NCI-H2171 treated with DMSO at 0.1 percent for 48 hours (cell line): ENCODE measurements at regions not wholly inside any gene's neighbourhood (a gene's known extent, or its start where the extent isn't known, plus 50 kb on each side); places are given as distances from the start of the nearest gene placed in this dataset.
A peak's percentile ranks its signal among the peaks of the same experiment; 100 is the strongest.
"Not testable (repeated sequence)": the region's sequence is repeated elsewhere in the genome, so short reads cannot be mapped to it uniquely, and the experiment has no call there.

Source experiments
- DNase-seq: peaks from one replicate; lab custom pipeline; 2025; lab: John Stamatoyannopoulos, UW

- no peak for DNase-seq
These were observed 119.3 kb upstream of the SLC7A14 start for GRCh38 chr3:170705131-170705530.

- no peak for DNase-seq
These were observed 117.3 kb upstream of the SLC7A14 start for GRCh38 chr3:170703121-170703588.

GRCh38 chr3:170701696-170702678 is 116.1 kb upstream of the SLC7A14 start:
- no peak for DNase-seq

GRCh38 chr3:170700054-170700404 is 114.2 kb upstream of the SLC7A14 start:
- DNase-seq = no peak

GRCh38 chr3:170699158-170700053 is 113.5 kb upstream of the SLC7A14 start:
- DNase-seq = no peak

- DNase-seq = no peak
These were observed 112.0 kb upstream of the SLC7A14 start for GRCh38 chr3:170697908-170698307.

- DNase-seq = no peak
These were observed 111.3 kb upstream of the SLC7A14 start for GRCh38 chr3:170697131-170697530.

- no peak for DNase-seq
These were observed 109.7 kb upstream of the SLC7A14 start for GRCh38 chr3:170695486-170696064.

GRCh38 chr3:170692720-170693119 is 106.8 kb upstream of the SLC7A14 start:
- DNase-seq = no peak

- DNase-seq = no peak
These were observed 104.7 kb upstream of the SLC7A14 start for GRCh38 chr3:170690661-170690981.

- peak; percentile 51 for DNase-seq
These were observed 104.2 kb upstream of the SLC7A14 start for GRCh38 chr3:170689893-170690660.

- DNase-seq = peak; percentile 97
These were observed 103.5 kb upstream of the SLC7A14 start for GRCh38 chr3:170689296-170689829.

- not testable (repeated sequence) for DNase-seq
These were observed 102.3 kb upstream of the SLC7A14 start for GRCh38 chr3:170688222-170688621.

GRCh38 chr3:170680593-170680992 is 94.7 kb upstream of the SLC7A14 start:
- DNase-seq = no peak

- DNase-seq = no peak
These were observed 93.3 kb upstream of the SLC7A14 start for GRCh38 chr3:170679190-170679589.

GRCh38 chr3:170670504-170670903 is 84.6 kb upstream of the SLC7A14 start:
- DNase-seq = no peak

GRCh38 chr3:170662986-170663385 is 77.1 kb upstream of the SLC7A14 start:
- DNase-seq = not testable (repeated sequence)

- no peak for DNase-seq
These were observed 74.3 kb upstream of the SLC7A14 start for GRCh38 chr3:170660139-170660538.

- no peak for DNase-seq
These were observed 71.4 kb upstream of the SLC7A14 start for GRCh38 chr3:170657312-170657711.

GRCh38 chr3:170656284-170656683 is 70.4 kb upstream of the SLC7A14 start:
- no peak for DNase-seq

- DNase-seq = no peak
These were observed 67.9 kb upstream of the SLC7A14 start for GRCh38 chr3:170653801-170654200.
